ENCODE measurements at regions not wholly inside any gene's neighbourhood (a gene's known extent, or its start where the extent isn't known, plus 50 kb on each side); places are given as distances from the start of the nearest gene placed in this dataset.

DNA sequence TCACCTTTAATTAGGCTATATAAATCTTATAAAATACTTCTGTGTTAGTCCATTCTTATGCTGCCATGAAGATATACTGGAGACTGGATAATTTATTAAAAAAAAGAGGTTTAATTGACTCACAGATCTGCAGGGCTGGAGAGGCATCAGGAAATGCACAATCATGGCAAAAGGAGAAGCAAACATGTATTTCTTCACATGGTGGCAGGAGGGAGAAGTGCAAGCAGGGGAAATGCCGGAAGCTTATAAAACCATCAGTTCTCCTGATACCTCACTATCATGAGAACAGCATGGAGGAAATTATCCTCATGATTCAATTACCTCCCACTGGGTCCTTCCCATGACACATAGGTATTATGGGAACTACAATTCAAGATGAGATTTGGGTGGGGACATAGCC lies 504.4 kb downstream of the RIT2 start:
- intact Hi-C loops (cut with DNase I; ENCODE audit: low total_unique reads) = no loop called here
- WGBS, 2 donors = 95 to 100% methylated on average over 1 of the region's 1 CpG
- H3K4me1 ChIP-seq = no peaks in the 10 kb centered on the region
- no peaks in the 10 kb centered on the region for H3K36me3 ChIP-seq (ENCODE audit: low read depth, missing control alignments)
- no peak for TF ChIP-seq CTCF (IDR thresholded peaks at IDR 0.05)
- no peak for TF ChIP-seq POLR2A (IDR thresholded peaks at IDR 0.05)
- no peak for DNase-seq
- no peak overlapping the region for H3K4me3 ChIP-seq
- no peak overlapping the region for H3K27ac ChIP-seq
- no peaks in the 10 kb centered on the region for H3K27me3 ChIP-seq
- no peaks in the 10 kb centered on the region for H3K9me3 ChIP-seq

GRCh38 chr18:42614619-42615293 lies 500.7 kb downstream of the RIT2 start:
- Histone ChIP-seq H3K4me3 (no peak overlapping the region), H3K36me3 (ENCODE audit: low read depth, missing control alignments) (no peaks in the 10 kb centered on the region), H3K27me3 (no peaks in the 10 kb centered on the region), H3K27ac (no peak overlapping the region), H3K4me1 (no peaks in the 10 kb centered on the region), H3K9me3 (no peaks in the 10 kb centered on the region)
- DNase-seq = no peak
- WGBS, 2 donors = 59 to 65% methylated on average over 2 of the region's 2 CpGs
- intact Hi-C loops (cut with DNase I; ENCODE audit: low total_unique reads) = no loop called here
- TF ChIP-seq CTCF (IDR thresholded peaks at IDR 0.05) (no peak), POLR2A (IDR thresholded peaks at IDR 0.05) (no peak)

GRCh38 chr18:42617221-42617620 lies 498.3 kb downstream of the RIT2 start:
- Histone ChIP-seq H3K27me3 (no peaks in the 10 kb centered on the region), H3K9me3 (no peaks in the 10 kb centered on the region), H3K27ac (no peak overlapping the region), H3K4me1 (no peaks in the 10 kb centered on the region), H3K36me3 (ENCODE audit: low read depth, missing control alignments) (no peaks in the 10 kb centered on the region), H3K4me3 (no peak overlapping the region)
- no peak for DNase-seq
- 94 to 100% methylated on average over 3 of the region's 3 CpGs for WGBS, 2 donors
- intact Hi-C loops (cut with DNase I; ENCODE audit: low total_unique reads) = no loop called here
- no peak for TF ChIP-seq CTCF (IDR thresholded peaks at IDR 0.05)
- TF ChIP-seq POLR2A (IDR thresholded peaks at IDR 0.05) = no peak

DNA sequence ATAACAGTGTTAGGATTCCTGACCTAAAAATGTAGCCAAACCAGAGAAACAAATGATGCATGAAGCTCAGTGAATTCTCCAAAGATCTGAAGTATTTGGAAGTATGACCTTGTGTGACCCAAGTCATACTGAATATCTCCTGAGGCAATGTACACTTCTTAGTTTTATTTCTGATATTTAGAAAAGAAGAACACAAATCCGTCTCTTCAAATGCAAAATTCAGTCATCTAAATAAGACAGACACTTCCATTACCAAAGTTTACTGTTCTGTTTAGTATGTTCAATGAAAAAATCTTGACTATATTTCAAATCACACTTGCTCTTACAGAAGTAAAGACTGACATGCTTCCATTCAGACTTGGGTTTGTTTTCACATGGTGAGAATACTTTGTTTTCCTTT lies 495.7 kb downstream of the RIT2 start:
- H3K9me3 ChIP-seq = no peaks in the 10 kb centered on the region
- H3K4me1 ChIP-seq = no peaks in the 10 kb centered on the region
- no peaks in the 10 kb centered on the region for H3K27me3 ChIP-seq
- no peaks in the 10 kb centered on the region for H3K36me3 ChIP-seq (ENCODE audit: low read depth, missing control alignments)
- intact Hi-C loops (cut with DNase I; ENCODE audit: low total_unique reads) = no loop called here
- H3K27ac ChIP-seq = no peak overlapping the region
- 86 to 96% methylated on average over 1 of the region's 1 CpG for WGBS, 2 donors
- no peak for DNase-seq
- H3K4me3 ChIP-seq = no peak overlapping the region
- no peak for TF ChIP-seq POLR2A (IDR thresholded peaks at IDR 0.05)
- TF ChIP-seq CTCF (IDR thresholded peaks at IDR 0.05) = no peak

DNA sequence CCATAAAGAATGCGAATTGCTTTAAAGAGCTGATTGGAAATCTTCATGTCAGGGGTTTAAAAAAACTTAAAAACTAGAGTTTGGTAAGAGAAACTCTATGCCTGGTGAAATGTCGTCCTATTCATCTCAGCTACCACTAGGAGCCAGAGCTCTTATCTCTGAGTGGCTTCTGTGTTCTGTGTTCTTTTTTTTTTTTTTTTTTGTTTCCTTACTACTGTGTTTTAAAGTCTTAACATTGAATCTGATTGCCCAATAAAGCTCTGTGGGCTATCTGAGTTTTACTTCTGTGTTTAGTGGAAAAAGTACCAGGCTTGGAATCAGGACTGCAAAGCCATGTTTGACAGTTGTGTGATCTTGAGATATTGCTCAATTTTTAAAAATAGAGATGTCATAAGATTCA lies 494.8 kb downstream of the RIT2 start:
- DNase-seq = no peak
- Histone ChIP-seq H3K4me3 (no peak overlapping the region), H3K36me3 (ENCODE audit: low read depth, missing control alignments) (no peaks in the 10 kb centered on the region), H3K27ac (no peak overlapping the region), H3K9me3 (no peaks in the 10 kb centered on the region), H3K4me1 (no peaks in the 10 kb centered on the region), H3K27me3 (no peaks in the 10 kb centered on the region)
- intact Hi-C loops (cut with DNase I; ENCODE audit: low total_unique reads) = no loop called here
- TF ChIP-seq POLR2A (IDR thresholded peaks at IDR 0.05) (no peak), CTCF (IDR thresholded peaks at IDR 0.05) (no peak)
- 65 to 73% methylated on average over 2 of the region's 2 CpGs for WGBS, 2 donors

Data from testis (tissue), 2 donors.